ENCODE measurements at regions not wholly inside any gene's neighbourhood (a gene's known extent, or its start where the extent isn't known, plus 50 kb on each side); places are given as distances from the start of the nearest gene placed in this dataset.

- no TSS peak for BruUV-seq (replicated peaks)
- dilution Hi-C loops (cut with MboI; ENCODE audit: extremely low pct_ligation_motif_present, low sequenced_read_pairs): no loop called here
- CTCF ChIA-PET: interaction anchor here (1.0 kb wide), 1 partner anchor 13 kb away, joined by 3 read pairs; no protein-coding TSS in a partner anchor
Measured at GRCh38 chr9:71361357-71361756, 239.9 kb upstream of the TRPM3 start.

More at GRCh38 chr9:71361357-71361756, 239.9 kb upstream of the TRPM3 start:
- Histone ChIP-seq H3K4me3 (replicated peaks in 1 of 3; ENCODE audit: insufficient read depth in 1 of 3, low read depth in 1 of 3, low read length in 3 of 3) (no peak overlapping the region), H4K20me1 (replicated peaks; ENCODE audit: control insufficient read depth, extremely low read depth, insufficient read depth, low read length) (no peaks in the 10 kb centered on the region), H3K27me3 (ENCODE audit: control insufficient read depth in 2 of 2, insufficient read depth in 2 of 2, low read length in 2 of 2) (no peaks in the 10 kb centered on the region), H3K4me2 (ENCODE audit: insufficient read depth, low read length) (no peak overlapping the region), H3K9me3 (replicated peaks; ENCODE audit: control insufficient read depth, insufficient read depth, low read length) (no peaks in the 10 kb centered on the region), H3K4me1 (ENCODE audit: control insufficient read depth, extremely low read depth, insufficient read depth, low read length) (no peaks in the 10 kb centered on the region), H3K79me2 (ENCODE audit: control insufficient read depth, insufficient read depth, low read length) (no peaks in the 10 kb centered on the region), H2AFZ (ENCODE audit: low read depth, low read length) (no peak overlapping the region), H3K9me1 (replicated peaks; ENCODE audit: control insufficient read depth, extremely low read depth, insufficient read depth, low read length) (no peaks in the 10 kb centered on the region), H3K9ac (replicated peaks; ENCODE audit: extremely low read depth, insufficient read depth, low read length) (no peak overlapping the region), H3K27ac (ENCODE audit: insufficient read depth, low read depth, low read length) (no peak overlapping the region), H3K36me3 (ENCODE audit: control insufficient read depth in 2 of 2, extremely low read depth in 1 of 2, insufficient read depth in 2 of 2, low read length in 2 of 2) (no peaks in the 10 kb centered on the region)
- DNase-seq (ENCODE audit: low read depth, low spot score) (no peak), FAIRE-seq (no peak)
- POLR2A ChIA-PET: no interaction called here
- intact Hi-C loops (cut with micrococcal nuclease): no loop called here
- TF ChIP-seq MYC (IDR thresholded peaks at IDR 0.05; ENCODE audit: low read depth, low read length) (no peak), CTCF (IDR thresholded peaks at IDR 0.05; ENCODE audit: extremely low read depth in 1 of 2, insufficient read depth in 1 of 2, low read depth in 1 of 2, low read length in 2 of 2) (no peak), GATA2 (IDR thresholded peaks at IDR 0.05; ENCODE audit: insufficient read depth, insufficient read length, low read depth, low read length) (no peak), JUN (IDR thresholded peaks at IDR 0.05; ENCODE audit: borderline replicate concordance, insufficient read depth, insufficient read length, low read depth) (no peak), EZH2 (IDR thresholded peaks at IDR 0.05; ENCODE audit: borderline replicate concordance, low read depth, low read length, severe bottlenecking) (no peak)
- TF ChIP-seq, protein P1, sequence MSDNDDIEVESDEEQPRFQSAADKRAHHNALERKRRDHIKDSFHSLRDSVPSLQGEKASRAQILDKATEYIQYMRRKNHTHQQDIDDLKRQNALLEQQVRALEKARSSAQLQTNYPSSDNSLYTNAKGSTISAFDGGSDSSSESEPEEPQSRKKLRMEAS (IDR thresholded peaks at IDR 0.05; ENCODE audit: insufficient read depth, insufficient read length): no peak

Measured in endothelial cell of umbilical vein (primary cell).